Testis (tissue), 2 donors: ENCODE measurements at regions not wholly inside any gene's neighbourhood (a gene's known extent, or its start where the extent isn't known, plus 50 kb on each side); places are given as distances from the start of the nearest gene placed in this dataset.

Experiments used
- CTCF ChIP-seq, 3 experiments: fragments of 450-650 bp in 2 of 3; fragments of 200-600 bp in 1 of 3; sonication (generic) in 1 of 3; IDR thresholded peaks; one replicate each; pipeline ENCODE4 v1.5.1; 2016 to 2019; ENCODE audit warnings: antibody characterized with exemption in 3 of 3, mild to moderate bottlenecking in 2 of 3, moderate library complexity in 1 of 3
- POLR2A ChIP-seq: fragments of 450-650 bp; IDR thresholded peaks from one replicate; pipeline ENCODE4 v1.6.1; 2017; ENCODE audit warnings: antibody characterized with exemption, mild to moderate bottlenecking, moderate library complexity

- TF ChIP-seq CTCF (IDR thresholded peaks at IDR 0.05) (no peak), POLR2A (no peak)
These were observed 475.4 kb downstream of the PTPRU start for GRCh38 chr1:29711582-29712283.
